ENCODE measurements at regions not wholly inside any gene's neighbourhood (a gene's known extent, or its start where the extent isn't known, plus 50 kb on each side); places are given as distances from the start of the nearest gene placed in this dataset.

GRCh38 chr12:115413626-115414025 is 729.7 kb upstream of the TBX3 start:
- no peak overlapping the region for H3K9ac ChIP-seq (ENCODE audit: low read depth, low read length)
- H3K27ac ChIP-seq (ENCODE audit: low read length), result no peak overlapping the region

GRCh38 chr12:115412831-115413230 is 728.9 kb upstream of the TBX3 start:
- H3K4me3 ChIP-seq (ENCODE audit: low read length), result no peak overlapping the region
- no peak overlapping the region for H3K9ac ChIP-seq (ENCODE audit: low read depth, low read length)
- no peaks in the 10 kb centered on the region for H3K36me3 ChIP-seq (ENCODE audit: insufficient read depth, low read depth, low read length)
- peaks cover 16% of the 10 kb centered on the region for H3K4me1 ChIP-seq (ENCODE audit: insufficient read depth, low read length)
- no peaks in the 10 kb centered on the region for H3K9me3 ChIP-seq (ENCODE audit: insufficient read depth, low read depth, low read length)
- no peak overlapping the region for H3K27ac ChIP-seq (ENCODE audit: low read length)
- no peaks in the 10 kb centered on the region for H3K27me3 ChIP-seq (ENCODE audit: insufficient read depth, low read length)

More at GRCh38 chr12:115413626-115414025, 729.7 kb upstream of the TBX3 start:
- peaks cover 16% of the 10 kb centered on the region for H3K4me1 ChIP-seq (ENCODE audit: insufficient read depth, low read length)
- no peaks in the 10 kb centered on the region for H3K27me3 ChIP-seq (ENCODE audit: insufficient read depth, low read length)
- H3K36me3 ChIP-seq (ENCODE audit: insufficient read depth, low read depth, low read length), result no peaks in the 10 kb centered on the region
- H3K4me3 ChIP-seq (ENCODE audit: low read length), result no peak overlapping the region
- H3K9me3 ChIP-seq (ENCODE audit: insufficient read depth, low read depth, low read length), result no peaks in the 10 kb centered on the region

GRCh38 chr12:115411121-115411520 is 727.1 kb upstream of the TBX3 start:
- peaks cover 16% of the 10 kb centered on the region for H3K4me1 ChIP-seq (ENCODE audit: insufficient read depth, low read length)
- H3K27me3 ChIP-seq (ENCODE audit: insufficient read depth, low read length), result no peaks in the 10 kb centered on the region
- no peak overlapping the region for H3K27ac ChIP-seq (ENCODE audit: low read length)
- no peaks in the 10 kb centered on the region for H3K36me3 ChIP-seq (ENCODE audit: insufficient read depth, low read depth, low read length)
- H3K9me3 ChIP-seq (ENCODE audit: insufficient read depth, low read depth, low read length), result no peaks in the 10 kb centered on the region
- no peak overlapping the region; the same call in 1 of the 2 replicates for H3K4me3 ChIP-seq (ENCODE audit: low read length)
- no peak overlapping the region for H3K9ac ChIP-seq (ENCODE audit: low read depth, low read length)

GRCh38 chr12:115408642-115409041 is 724.7 kb upstream of the TBX3 start:
- no peaks in the 10 kb centered on the region for H3K9me3 ChIP-seq (ENCODE audit: insufficient read depth, low read depth, low read length)
- H3K27me3 ChIP-seq (ENCODE audit: insufficient read depth, low read length), result no peaks in the 10 kb centered on the region
- no peak overlapping the region for H3K4me3 ChIP-seq (ENCODE audit: low read length)
- H3K4me1 ChIP-seq (ENCODE audit: insufficient read depth, low read length), result peaks cover 16% of the 10 kb centered on the region
- H3K27ac ChIP-seq (ENCODE audit: low read length), result no peak overlapping the region
- H3K9ac ChIP-seq (ENCODE audit: low read depth, low read length), result no peak overlapping the region
- H3K36me3 ChIP-seq (ENCODE audit: insufficient read depth, low read depth, low read length), result no peaks in the 10 kb centered on the region

GRCh38 chr12:115407723-115408122 is 723.7 kb upstream of the TBX3 start:
- peaks cover 16% of the 10 kb centered on the region for H3K4me1 ChIP-seq (ENCODE audit: insufficient read depth, low read length)
- H3K27me3 ChIP-seq (ENCODE audit: insufficient read depth, low read length), result no peaks in the 10 kb centered on the region
- no peaks in the 10 kb centered on the region for H3K9me3 ChIP-seq (ENCODE audit: insufficient read depth, low read depth, low read length)
- no peaks in the 10 kb centered on the region for H3K36me3 ChIP-seq (ENCODE audit: insufficient read depth, low read depth, low read length)
- no peak overlapping the region for H3K27ac ChIP-seq (ENCODE audit: low read length)
- H3K4me3 ChIP-seq (ENCODE audit: low read length), result no peak overlapping the region
- no peak overlapping the region for H3K9ac ChIP-seq (ENCODE audit: low read depth, low read length)

- no peak overlapping the region for H3K27ac ChIP-seq (ENCODE audit: low read length)
- H3K27me3 ChIP-seq (ENCODE audit: insufficient read depth, low read length), result no peaks in the 10 kb centered on the region
- no peaks in the 10 kb centered on the region for H3K9me3 ChIP-seq (ENCODE audit: insufficient read depth, low read depth, low read length)
- peaks cover 13% of the 10 kb centered on the region for H3K4me1 ChIP-seq (ENCODE audit: insufficient read depth, low read length)
- no peak overlapping the region for H3K4me3 ChIP-seq (ENCODE audit: low read length)
- H3K9ac ChIP-seq (ENCODE audit: low read depth, low read length), result no peak overlapping the region
- H3K36me3 ChIP-seq (ENCODE audit: insufficient read depth, low read depth, low read length), result no peaks in the 10 kb centered on the region
Observed at GRCh38 chr12:115407036-115407435, 723.1 kb upstream of the TBX3 start.

GRCh38 chr12:115405471-115405860 is 721.5 kb upstream of the TBX3 start:
- no peaks in the 10 kb centered on the region for H3K9me3 ChIP-seq (ENCODE audit: insufficient read depth, low read depth, low read length)
- H3K4me1 ChIP-seq (ENCODE audit: insufficient read depth, low read length), result no peaks in the 10 kb centered on the region
- no peak overlapping the region for H3K9ac ChIP-seq (ENCODE audit: low read depth, low read length)
- no peak overlapping the region for H3K4me3 ChIP-seq (ENCODE audit: low read length)
- H3K36me3 ChIP-seq (ENCODE audit: insufficient read depth, low read depth, low read length), result no peaks in the 10 kb centered on the region
- no peaks in the 10 kb centered on the region for H3K27me3 ChIP-seq (ENCODE audit: insufficient read depth, low read length)
- H3K27ac ChIP-seq (ENCODE audit: low read length), result no peak overlapping the region

GRCh38 chr12:115404761-115405470 is 720.9 kb upstream of the TBX3 start:
- Histone ChIP-seq H3K27me3 (ENCODE audit: insufficient read depth, low read length) (no peaks in the 10 kb centered on the region), H3K9ac (ENCODE audit: low read depth, low read length) (no peak overlapping the region), H3K9me3 (ENCODE audit: insufficient read depth, low read depth, low read length) (no peaks in the 10 kb centered on the region), H3K27ac (ENCODE audit: low read length) (no peak overlapping the region), H3K36me3 (ENCODE audit: insufficient read depth, low read depth, low read length) (no peaks in the 10 kb centered on the region), H3K4me1 (ENCODE audit: insufficient read depth, low read length) (no peaks in the 10 kb centered on the region), H3K4me3 (ENCODE audit: low read length) (no peak overlapping the region)

- Histone ChIP-seq H3K4me3 (ENCODE audit: low read length) (no peak overlapping the region), H3K36me3 (ENCODE audit: insufficient read depth, low read depth, low read length) (no peaks in the 10 kb centered on the region), H3K4me1 (ENCODE audit: insufficient read depth, low read length) (no peaks in the 10 kb centered on the region), H3K9me3 (ENCODE audit: insufficient read depth, low read depth, low read length) (no peaks in the 10 kb centered on the region), H3K9ac (ENCODE audit: low read depth, low read length) (no peak overlapping the region), H3K27ac (ENCODE audit: low read length) (no peak overlapping the region), H3K27me3 (ENCODE audit: insufficient read depth, low read length) (no peaks in the 10 kb centered on the region)
Observed at GRCh38 chr12:115403689-115404088, 719.7 kb upstream of the TBX3 start.

- H3K27me3 ChIP-seq (ENCODE audit: insufficient read depth, low read length), result no peaks in the 10 kb centered on the region
- H3K9ac ChIP-seq (ENCODE audit: low read depth, low read length), result no peak overlapping the region
- H3K9me3 ChIP-seq (ENCODE audit: insufficient read depth, low read depth, low read length), result no peaks in the 10 kb centered on the region
- H3K36me3 ChIP-seq (ENCODE audit: insufficient read depth, low read depth, low read length), result no peaks in the 10 kb centered on the region
- H3K27ac ChIP-seq (ENCODE audit: low read length), result no peak overlapping the region
- no peaks in the 10 kb centered on the region for H3K4me1 ChIP-seq (ENCODE audit: insufficient read depth, low read length)
- H3K4me3 ChIP-seq (ENCODE audit: low read length), result no peak overlapping the region
Observed at GRCh38 chr12:115403253-115403652, 719.3 kb upstream of the TBX3 start.

GRCh38 chr12:115402443-115403180 is 718.6 kb upstream of the TBX3 start:
- Histone ChIP-seq H3K9me3 (ENCODE audit: insufficient read depth, low read depth, low read length) (no peaks in the 10 kb centered on the region), H3K36me3 (ENCODE audit: insufficient read depth, low read depth, low read length) (no peaks in the 10 kb centered on the region), H3K27ac (ENCODE audit: low read length) (no peak overlapping the region), H3K27me3 (ENCODE audit: insufficient read depth, low read length) (no peaks in the 10 kb centered on the region), H3K4me3 (ENCODE audit: low read length) (no peak overlapping the region), H3K9ac (ENCODE audit: low read depth, low read length) (no peak overlapping the region), H3K4me1 (ENCODE audit: insufficient read depth, low read length) (no peaks in the 10 kb centered on the region)

- Histone ChIP-seq H3K9me3 (ENCODE audit: insufficient read depth, low read depth, low read length) (peaks cover 5% of the 10 kb centered on the region; the same call in 1 of the 2 replicates), H3K36me3 (ENCODE audit: insufficient read depth, low read depth, low read length) (no peaks in the 10 kb centered on the region), H3K4me3 (ENCODE audit: low read length) (no peak overlapping the region), H3K27ac (ENCODE audit: low read length) (no peak overlapping the region), H3K4me1 (ENCODE audit: insufficient read depth, low read length) (no peaks in the 10 kb centered on the region), H3K9ac (ENCODE audit: low read depth, low read length) (no peak overlapping the region), H3K27me3 (ENCODE audit: insufficient read depth, low read length) (no peaks in the 10 kb centered on the region)
Observed at GRCh38 chr12:115401761-115402160, 717.8 kb upstream of the TBX3 start.

All from iPS-20b (cell line).